AG09319 (cell line): ENCODE measurements at regions not wholly inside any gene's neighbourhood (a gene's known extent, or its start where the extent isn't known, plus 50 kb on each side); places are given as distances from the start of the nearest gene placed in this dataset.
"Not testable (repeated sequence)": the region's sequence is repeated elsewhere in the genome, so short reads cannot be mapped to it uniquely, and the experiment has no call there.

Experiments
- DNase-seq: peaks from one replicate; pipeline ENCODE4 v3.0.0-alpha.2; 2010; ENCODE audit warnings: low read depth; ENCODE audit errors: extremely low read depth
- CTCF ChIP-seq: IDR thresholded peaks from 2 replicates; pipeline ENCODE4 v1.5.1; 2011; ENCODE audit warnings: low read depth, mild to moderate bottlenecking, inconsistent platforms, low read length, moderate library complexity

- TF ChIP-seq CTCF: no peak
- no peak for DNase-seq
Observed at GRCh38 chrX:115901241-115901640, 269.3 kb upstream of the AGTR2 start.

GRCh38 chrX:115902995-115903394 is 267.5 kb upstream of the AGTR2 start:
- no peak for DNase-seq
- TF ChIP-seq CTCF: no peak

DNA sequence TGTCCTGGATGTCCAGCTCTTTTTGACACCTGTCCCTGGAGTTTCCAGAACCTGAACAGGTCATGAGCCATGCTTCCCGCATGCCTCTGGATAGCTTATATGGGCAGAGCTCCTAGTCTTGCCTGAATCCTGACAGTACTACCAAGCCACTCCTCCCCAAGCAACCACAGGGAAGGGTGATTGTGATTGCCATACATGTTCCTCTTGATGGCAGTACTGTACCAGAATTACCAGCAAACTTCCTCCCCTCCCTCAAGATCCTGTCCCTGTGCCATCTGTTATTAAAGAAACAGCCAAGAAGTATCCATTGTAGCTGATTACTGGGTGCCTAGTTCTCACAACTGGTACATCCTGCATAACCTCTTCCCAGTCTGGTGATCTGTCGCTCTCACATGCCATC is 264.3 kb upstream of the AGTR2 start:
- no peak for DNase-seq
- no peak for TF ChIP-seq CTCF

DNA sequence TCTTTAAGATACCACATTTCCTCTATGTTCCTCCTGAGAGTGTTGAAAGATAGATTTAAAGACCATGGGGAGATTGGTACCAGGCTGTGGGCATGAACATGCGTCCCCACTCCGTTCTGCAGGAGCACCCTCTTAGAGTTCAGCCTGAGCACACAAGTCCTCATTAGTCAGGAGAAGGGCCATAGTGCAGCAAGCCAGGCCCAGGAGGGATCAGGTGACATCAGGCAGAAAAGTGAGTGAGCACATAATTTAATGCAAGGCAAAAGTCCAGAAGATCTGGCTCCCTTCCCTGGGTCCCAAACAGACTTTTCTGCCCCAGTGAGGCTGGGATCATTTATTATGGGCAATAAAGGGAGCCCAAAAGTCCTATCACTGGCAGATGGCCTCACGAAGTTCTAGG is 263.7 kb upstream of the AGTR2 start:
- DNase-seq: no peak
- no peak for TF ChIP-seq CTCF

DNA sequence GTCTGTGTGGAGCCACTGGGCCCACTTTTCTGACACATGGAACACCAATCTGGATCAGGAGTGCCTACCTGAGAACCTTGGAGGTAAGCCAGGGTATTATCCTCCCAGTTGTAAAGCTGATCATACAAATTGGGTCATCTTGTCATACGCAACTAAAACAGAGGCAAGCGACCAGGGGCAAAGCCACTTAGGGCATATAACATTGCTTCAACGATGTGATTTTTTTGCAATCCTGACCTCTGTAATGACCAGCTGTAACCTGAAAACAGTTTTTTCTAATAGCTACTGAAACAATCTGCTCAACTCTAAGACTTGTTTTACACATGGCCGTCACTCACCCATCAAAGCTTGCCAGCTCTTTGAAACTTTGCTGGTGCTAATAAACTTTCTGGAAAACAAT is 261.5 kb upstream of the AGTR2 start:
- DNase-seq: no peak
- no peak for TF ChIP-seq CTCF

DNA sequence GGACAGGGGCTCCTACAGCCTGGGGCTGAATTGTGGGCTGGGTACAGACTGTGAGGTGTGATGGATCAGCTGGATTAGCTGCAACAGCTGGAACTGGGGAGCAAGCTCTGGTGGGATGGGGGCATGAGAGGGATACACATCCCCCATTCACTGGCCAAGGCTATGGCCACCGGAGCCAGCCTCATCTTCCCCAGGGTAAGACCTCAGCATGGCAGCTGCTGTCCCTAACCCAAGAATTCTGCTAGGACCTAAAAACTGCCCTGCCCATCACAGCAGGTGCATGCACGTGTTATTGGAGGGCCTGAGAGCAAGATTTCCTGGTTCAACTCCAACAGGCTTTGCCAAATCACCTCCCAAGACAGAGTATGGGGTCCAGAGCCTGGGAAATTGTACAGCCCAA is 258.6 kb upstream of the AGTR2 start:
- TF ChIP-seq CTCF: no peak
- DNase-seq: no peak

DNA sequence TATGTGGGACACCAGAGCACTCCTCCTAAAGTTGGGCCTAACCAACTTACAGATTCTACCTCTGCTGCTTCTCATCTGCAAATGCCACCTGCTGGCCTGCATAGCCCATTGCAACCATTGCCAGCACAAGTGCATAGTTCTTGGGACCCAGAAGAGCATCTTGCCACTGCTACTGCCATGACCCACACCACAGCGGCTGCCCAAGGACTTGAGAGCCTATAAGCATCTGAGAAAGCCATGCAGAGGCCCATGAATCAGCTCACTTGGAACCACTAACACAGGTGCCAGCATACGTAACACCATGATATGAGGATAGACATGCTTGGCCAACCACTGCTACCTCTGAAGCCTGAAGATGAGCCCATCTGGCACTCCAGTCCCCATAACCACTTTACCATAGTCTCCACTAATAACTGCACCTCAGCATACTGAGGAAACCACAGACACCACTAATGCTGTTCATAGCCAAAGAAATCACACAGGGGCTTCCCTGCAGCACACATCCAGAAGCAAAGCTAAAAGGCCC is 258.1 kb upstream of the AGTR2 start:
- DNase-seq: no peak
- TF ChIP-seq CTCF: peak; percentile 30

DNA sequence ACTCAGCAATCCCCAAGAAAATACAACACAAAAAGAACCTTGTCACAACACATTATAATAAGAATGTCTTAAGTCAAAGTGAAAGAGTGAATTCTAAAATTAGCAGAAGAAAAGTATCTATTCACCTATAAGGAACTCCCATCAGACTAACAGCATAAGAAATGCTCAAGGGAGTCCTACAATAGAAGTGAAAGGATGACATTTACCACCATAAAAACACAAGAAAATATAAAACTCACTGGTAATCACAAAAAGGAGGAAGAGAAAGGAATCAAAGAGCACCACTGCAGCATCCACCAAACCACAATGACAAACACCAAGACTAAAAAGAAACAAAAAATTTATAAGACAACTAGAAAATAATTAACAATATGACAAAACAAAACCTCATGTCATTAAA is 257.0 kb upstream of the AGTR2 start:
- no peak for DNase-seq
- TF ChIP-seq CTCF: no peak

- not testable (repeated sequence) for DNase-seq
Observed at GRCh38 chrX:115915625-115916024, 254.9 kb upstream of the AGTR2 start.
